ENCODE measurements at regions not wholly inside any gene's neighbourhood (a gene's known extent, or its start where the extent isn't known, plus 50 kb on each side); places are given as distances from the start of the nearest gene placed in this dataset.

- CTCF ChIA-PET: no interaction called here
- no peaks in the 10 kb centered on the region for H3K9me3 ChIP-seq (replicated peaks; ENCODE audit: control insufficient read depth, insufficient read depth, low read length)
- no peaks in the 10 kb centered on the region for H4K20me1 ChIP-seq (replicated peaks; ENCODE audit: control insufficient read depth, extremely low read depth, insufficient read depth, low read length)
- no peaks in the 10 kb centered on the region for H3K36me3 ChIP-seq (ENCODE audit: control insufficient read depth in 2 of 2, extremely low read depth in 1 of 2, insufficient read depth in 2 of 2, low read length in 2 of 2)
- dilution Hi-C loops (cut with MboI; ENCODE audit: extremely low pct_ligation_motif_present, low sequenced_read_pairs) (no loop called here), intact Hi-C loops (cut with micrococcal nuclease) (no loop called here)
- no peak for TF ChIP-seq POLR2AphosphoS5 (IDR thresholded peaks at IDR 0.05; ENCODE audit: insufficient read depth, low read depth, low read length)
- H3K9ac ChIP-seq (replicated peaks; ENCODE audit: extremely low read depth, insufficient read depth, low read length): no peak overlapping the region
- no peak overlapping the region for H3K27ac ChIP-seq (ENCODE audit: insufficient read depth, low read depth, low read length)
- H2AFZ ChIP-seq (ENCODE audit: low read depth, low read length): no peak overlapping the region
- DNase-seq (ENCODE audit: low read depth, low spot score): no peak
- FAIRE-seq: no peak
- no peaks in the 10 kb centered on the region for H3K27me3 ChIP-seq (ENCODE audit: control insufficient read depth in 2 of 2, insufficient read depth in 2 of 2, low read length in 2 of 2)
- BruUV-seq (replicated peaks): no TSS peak
- H3K9me1 ChIP-seq (replicated peaks; ENCODE audit: control insufficient read depth, extremely low read depth, insufficient read depth, low read length): no peaks in the 10 kb centered on the region
- no peaks in the 10 kb centered on the region for H3K79me2 ChIP-seq (ENCODE audit: control insufficient read depth, insufficient read depth, low read length)
- H3K4me3 ChIP-seq (replicated peaks in 1 of 3; ENCODE audit: insufficient read depth in 1 of 3, low read depth in 1 of 3, low read length in 3 of 3): no peak overlapping the region
- POLR2A ChIA-PET: interaction anchor here (0.5 kb wide), 1 partner anchor 374 kb away, joined by 4 read pairs; no protein-coding TSS in a partner anchor
- H3K4me1 ChIP-seq (ENCODE audit: control insufficient read depth, extremely low read depth, insufficient read depth, low read length): no peaks in the 10 kb centered on the region
- H3K4me2 ChIP-seq (ENCODE audit: insufficient read depth, low read length): no peak overlapping the region
Observed at GRCh38 chr9:545480-545879, 296.0 kb upstream of the DMRT1 start.

GRCh38 chr9:546235-546634, 295.3 kb upstream of the DMRT1 start:
- H2AFZ ChIP-seq (ENCODE audit: low read depth, low read length): no peak overlapping the region
- ChIA-PET POLR2A (interaction anchor here (0.5 kb wide), 1 partner anchor 373 kb away, joined by 4 read pairs; no protein-coding TSS in a partner anchor), CTCF (interaction anchor here (1.0 kb wide), 2 partner anchors 33 to 39 kb away, joined by 3 read pairs; no protein-coding TSS in a partner anchor)

More at GRCh38 chr9:546235-546634, 295.3 kb upstream of the DMRT1 start:
- Histone ChIP-seq H3K36me3 (ENCODE audit: control insufficient read depth in 2 of 2, extremely low read depth in 1 of 2, insufficient read depth in 2 of 2, low read length in 2 of 2) (no peaks in the 10 kb centered on the region), H3K9me3 (replicated peaks; ENCODE audit: control insufficient read depth, insufficient read depth, low read length) (no peaks in the 10 kb centered on the region), H3K9ac (replicated peaks; ENCODE audit: extremely low read depth, insufficient read depth, low read length) (no peak overlapping the region), H3K4me3 (replicated peaks in 1 of 3; ENCODE audit: insufficient read depth in 1 of 3, low read depth in 1 of 3, low read length in 3 of 3) (no peak overlapping the region), H3K27ac (ENCODE audit: insufficient read depth, low read depth, low read length) (no peak overlapping the region), H3K27me3 (ENCODE audit: control insufficient read depth in 2 of 2, insufficient read depth in 2 of 2, low read length in 2 of 2) (no peaks in the 10 kb centered on the region), H3K9me1 (replicated peaks; ENCODE audit: control insufficient read depth, extremely low read depth, insufficient read depth, low read length) (no peaks in the 10 kb centered on the region), H3K79me2 (ENCODE audit: control insufficient read depth, insufficient read depth, low read length) (no peaks in the 10 kb centered on the region), H3K4me1 (ENCODE audit: control insufficient read depth, extremely low read depth, insufficient read depth, low read length) (no peaks in the 10 kb centered on the region), H4K20me1 (replicated peaks; ENCODE audit: control insufficient read depth, extremely low read depth, insufficient read depth, low read length) (no peaks in the 10 kb centered on the region), H3K4me2 (ENCODE audit: insufficient read depth, low read length) (no peak overlapping the region)
- no TSS peak for BruUV-seq (replicated peaks)
- intact Hi-C loops (cut with micrococcal nuclease) (no loop called here), dilution Hi-C loops (cut with MboI; ENCODE audit: extremely low pct_ligation_motif_present, low sequenced_read_pairs) (no loop called here)
- TF ChIP-seq JUN (IDR thresholded peaks at IDR 0.05; ENCODE audit: borderline replicate concordance, insufficient read depth, insufficient read length, low read depth) (no peak), MYC (IDR thresholded peaks at IDR 0.05; ENCODE audit: low read depth, low read length) (no peak), FOS (IDR thresholded peaks at IDR 0.05; ENCODE audit: borderline replicate concordance, insufficient read depth, low read length) (no peak), POLR2AphosphoS5 (IDR thresholded peaks at IDR 0.05; ENCODE audit: insufficient read depth, low read depth, low read length) (no peak), CTCF (IDR thresholded peaks at IDR 0.05; ENCODE audit: extremely low read depth in 1 of 2, insufficient read depth in 1 of 2, low read depth in 1 of 2, low read length in 2 of 2) (no peak), EZH2 (IDR thresholded peaks at IDR 0.05; ENCODE audit: borderline replicate concordance, low read depth, low read length, severe bottlenecking) (no peak), GATA2 (IDR thresholded peaks at IDR 0.05; ENCODE audit: insufficient read depth, insufficient read length, low read depth, low read length) (no peak), POLR2A (IDR thresholded peaks at IDR 0.05; ENCODE audit: low read depth, low read length) (no peak), MAX (IDR thresholded peaks at IDR 0.05; ENCODE audit: insufficient read depth, insufficient read length) (no peak)
- no peak for DNase-seq (ENCODE audit: low read depth, low spot score)
- FAIRE-seq: no peak

Measured in endothelial cell of umbilical vein (primary cell).